SU-DHL-6 (cell line): ENCODE measurements at regions not wholly inside any gene's neighbourhood (a gene's known extent, or its start where the extent isn't known, plus 50 kb on each side); places are given as distances from the start of the nearest gene placed in this dataset.

Experiments
- H2AFZ ChIP-seq: fragments of 200-600 bp; sonication (generic); 2 replicates; pipeline ENCODE4 v1.6.1; 2014; ENCODE audit warnings: low read depth, mild to moderate bottlenecking, moderate library complexity, mixed read lengths, antibody characterized with exemption, low read length; ENCODE audit not compliant: severe bottlenecking
- H3F3A ChIP-seq: fragments of 200-600 bp; shearing (Covaris generic); 2 replicates; pipeline ENCODE4 v1.6.0; 2016; ENCODE audit warnings: antibody characterized with exemption, mild to moderate bottlenecking; ENCODE audit not compliant: insufficient read depth
- H3K27ac ChIP-seq: fragments of 200-600 bp; sonication (generic); 2 replicates; pipeline ENCODE4 v1.5.1; 2016; ENCODE audit warnings: low read depth, mild to moderate bottlenecking, low read length, moderate library complexity, mixed read lengths
- H3K27me3 ChIP-seq: fragments of 200-600 bp; sonication (generic), shearing (Covaris generic); 2 replicates; pipeline ENCODE4 v1.6.0; 2014; ENCODE audit warnings: mild to moderate bottlenecking, low read length
- H3K36me3 ChIP-seq: fragments of 200-600 bp; sonication (generic); 2 replicates; pipeline ENCODE4 v1.6.1; 2014; ENCODE audit warnings: mild to moderate bottlenecking, low read length, mixed read lengths
- H3K4me2 ChIP-seq: fragments of 300-600, 200-600 bp; shearing (Covaris generic), sonication (generic); 2 replicates; pipeline ENCODE4 v1.6.0; 2014; ENCODE audit warnings: low read length, low read depth, mild to moderate bottlenecking; ENCODE audit not compliant: poor library complexity, severe bottlenecking
- H3K4me3 ChIP-seq: fragments of 200-600 bp; sonication (generic); 2 replicates; pipeline ENCODE4 v1.5.1; 2014; ENCODE audit warnings: antibody characterized with exemption, low read length, mild to moderate bottlenecking, mixed read lengths; ENCODE audit not compliant: insufficient read depth, poor library complexity, severe bottlenecking
- H3K79me2 ChIP-seq: fragments of 200-600 bp; sonication (generic); 2 replicates; pipeline ENCODE4 v1.6.1; 2014; ENCODE audit warnings: mild to moderate bottlenecking, low read length, moderate library complexity; ENCODE audit not compliant: insufficient read depth
- H3K9ac ChIP-seq: fragments of 200-600 bp; sonication (generic); 2 replicates; pipeline ENCODE4 v1.7.0; 2014; ENCODE audit warnings: mild to moderate bottlenecking, low read length
- H3K9me2 ChIP-seq: fragments of 200-600 bp; sonication (generic); replicated peaks from 2 replicates; pipeline ENCODE4 v1.6.1; 2014; ENCODE audit warnings: low read length; ENCODE audit not compliant: insufficient read depth
- H3K9me3 ChIP-seq: fragments of 200-600 bp; sonication (generic); 2 replicates; pipeline ENCODE4 v1.6.1; 2014; ENCODE audit warnings: low read length, mixed read lengths; ENCODE audit not compliant: insufficient read depth
- H4K20me1 ChIP-seq: fragments of 200-600 bp; sonication (generic); 2 replicates; pipeline ENCODE4 v1.6.1; 2014; ENCODE audit warnings: low read depth, mild to moderate bottlenecking, antibody characterized with exemption, low read length, moderate library complexity, mixed read lengths
- CTCF ChIP-seq: fragments of 200-600 bp; sonication (generic); IDR thresholded peaks from one replicate; pipeline ENCODE4 v1.5.1; 2017; ENCODE audit warnings: antibody characterized with exemption, mild to moderate bottlenecking, low read length, moderate library complexity; ENCODE audit not compliant: insufficient read depth, poor library complexity, severe bottlenecking
- EZH2phosphoT487 ChIP-seq: fragments of 200-600 bp; sonication (generic), shearing (Covaris generic); conservative IDR thresholded peaks from 2 replicates; pipeline ENCODE4 v1.6.1; 2018; ENCODE audit warnings: mild to moderate bottlenecking, antibody characterized with exemption, low read length, moderate library complexity, mixed read lengths

- Histone ChIP-seq H4K20me1 (no peaks in the 10 kb centered on the region), H3K27ac (no peak overlapping the region), H3K27me3 (no peaks in the 10 kb centered on the region), H3K9me3 (no peaks in the 10 kb centered on the region), H2AFZ (no peak overlapping the region), H3F3A (no peaks in the 10 kb centered on the region), H3K36me3 (no peaks in the 10 kb centered on the region), H3K9me2 (no peaks in the 10 kb centered on the region), H3K79me2 (no peaks in the 10 kb centered on the region), H3K4me2 (no peak overlapping the region), H3K9ac (no peak overlapping the region), H3K4me3 (no peak overlapping the region)
- TF ChIP-seq EZH2phosphoT487, result no peak
- no peak for TF ChIP-seq CTCF
Observed at GRCh38 chr16:87067003-87067556, 250.1 kb downstream of the C16orf95 start.

- Histone ChIP-seq H3K27ac (no peak overlapping the region), H3K36me3 (no peaks in the 10 kb centered on the region), H4K20me1 (no peaks in the 10 kb centered on the region), H3K27me3 (no peaks in the 10 kb centered on the region), H2AFZ (no peak overlapping the region), H3K9me2 (no peaks in the 10 kb centered on the region), H3K9me3 (no peaks in the 10 kb centered on the region), H3K79me2 (no peaks in the 10 kb centered on the region), H3K4me2 (no peak overlapping the region), H3F3A (no peaks in the 10 kb centered on the region), H3K9ac (no peak overlapping the region), H3K4me3 (no peak overlapping the region)
- TF ChIP-seq EZH2phosphoT487 (no peak), CTCF (no peak)
Observed at GRCh38 chr16:87067836-87068761, 249.1 kb downstream of the C16orf95 start.

GRCh38 chr16:87068762-87069150 is 248.4 kb downstream of the C16orf95 start:
- Histone ChIP-seq H3K36me3 (no peaks in the 10 kb centered on the region), H3K9me2 (no peaks in the 10 kb centered on the region), H3K9ac (no peak overlapping the region), H3K79me2 (no peaks in the 10 kb centered on the region), H3K27ac (no peak overlapping the region), H2AFZ (no peak overlapping the region), H3K4me2 (no peak overlapping the region), H3K4me3 (no peak overlapping the region), H3K9me3 (no peaks in the 10 kb centered on the region), H3K27me3 (no peaks in the 10 kb centered on the region), H3F3A (no peaks in the 10 kb centered on the region), H4K20me1 (no peaks in the 10 kb centered on the region)
- TF ChIP-seq CTCF (no peak), EZH2phosphoT487 (no peak)
